M059J (cell line): ENCODE measurements at regions not wholly inside any gene's neighbourhood (a gene's known extent, or its start where the extent isn't known, plus 50 kb on each side); places are given as distances from the start of the nearest gene placed in this dataset.

ENCODE experiments used
- DNase-seq: peaks from one replicate; pipeline ENCODE4 v3.0.0-alpha.2; 2012; ENCODE audit warnings: low read depth

DNA sequence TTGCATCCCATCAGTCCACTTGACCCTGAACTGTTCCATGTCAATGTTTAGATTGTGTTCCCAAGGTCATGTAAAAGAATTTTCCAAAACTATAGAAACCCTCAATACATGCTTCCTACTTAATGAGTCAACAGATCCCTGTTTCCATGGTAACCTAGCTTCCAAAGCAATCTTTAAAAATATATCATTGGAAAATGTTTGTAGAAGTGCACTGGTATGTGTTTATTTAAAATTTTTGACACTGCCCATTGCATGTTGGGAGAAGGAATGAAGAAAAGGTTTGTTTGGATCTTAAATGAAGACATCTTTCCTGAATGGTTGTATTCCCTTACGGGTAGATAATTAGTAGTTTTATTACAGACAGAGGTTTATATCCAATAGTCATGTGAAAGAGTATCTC lies 345.3 kb downstream of the GABRG1 start:
- DNase-seq: no peak

DNA sequence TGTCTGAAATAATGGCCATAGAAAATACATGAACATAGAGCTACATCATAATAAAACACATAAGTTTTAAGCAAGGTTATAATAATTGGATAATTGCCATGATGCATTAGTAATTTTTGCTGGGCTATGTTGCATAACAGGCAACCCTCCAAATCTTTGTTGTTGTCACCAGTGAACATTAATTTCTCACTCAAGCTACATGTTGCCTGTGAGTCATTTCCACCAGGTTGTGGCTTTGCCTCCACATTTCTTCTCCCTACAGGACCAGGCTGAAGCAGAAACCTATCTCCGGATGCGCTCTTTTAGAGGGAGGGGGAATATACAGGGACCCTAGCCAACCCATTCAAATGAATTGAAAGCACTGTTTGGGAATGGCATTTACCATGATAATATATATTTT lies 347.7 kb downstream of the GABRG1 start:
- no peak for DNase-seq

DNA sequence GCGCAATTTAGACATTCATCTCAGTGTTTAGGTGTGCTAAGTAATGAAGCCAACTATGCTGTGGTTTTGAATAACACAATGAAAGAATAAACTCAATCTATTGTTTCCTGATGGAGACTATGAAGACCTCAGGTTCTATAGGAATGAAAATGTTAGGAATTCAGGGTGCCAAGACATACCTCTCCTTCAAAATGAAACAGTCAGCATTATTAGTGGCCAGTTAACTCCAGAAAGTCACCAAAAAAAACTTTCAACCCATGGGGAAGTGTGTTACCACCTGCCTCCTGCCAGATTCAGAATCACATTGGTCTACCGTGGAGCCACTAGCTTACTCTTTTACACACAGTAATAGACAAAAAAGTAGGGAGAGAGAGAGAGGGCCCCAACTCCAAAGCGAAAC lies 352.9 kb downstream of the GABRG1 start:
- no peak for DNase-seq

DNA sequence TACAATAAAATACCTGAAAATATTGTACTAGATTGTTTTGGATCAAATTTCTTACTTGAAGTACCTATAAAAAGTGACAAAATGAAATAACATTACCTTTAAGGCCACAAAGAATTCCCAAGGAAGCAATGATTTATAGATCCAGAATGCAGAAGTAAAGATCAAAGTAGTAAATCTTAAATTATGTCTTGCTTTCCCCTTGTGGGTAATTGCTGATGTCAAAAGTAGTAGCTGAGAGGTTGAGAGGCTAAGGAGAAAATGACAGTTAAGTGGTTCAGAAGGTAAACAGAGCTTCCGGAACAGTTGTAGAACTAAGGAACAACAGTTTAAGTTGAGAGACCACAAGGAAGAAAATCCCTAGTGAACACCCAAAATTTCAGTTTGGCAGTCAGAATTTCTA lies 358.3 kb downstream of the GABRG1 start:
- DNase-seq: no peak

DNA sequence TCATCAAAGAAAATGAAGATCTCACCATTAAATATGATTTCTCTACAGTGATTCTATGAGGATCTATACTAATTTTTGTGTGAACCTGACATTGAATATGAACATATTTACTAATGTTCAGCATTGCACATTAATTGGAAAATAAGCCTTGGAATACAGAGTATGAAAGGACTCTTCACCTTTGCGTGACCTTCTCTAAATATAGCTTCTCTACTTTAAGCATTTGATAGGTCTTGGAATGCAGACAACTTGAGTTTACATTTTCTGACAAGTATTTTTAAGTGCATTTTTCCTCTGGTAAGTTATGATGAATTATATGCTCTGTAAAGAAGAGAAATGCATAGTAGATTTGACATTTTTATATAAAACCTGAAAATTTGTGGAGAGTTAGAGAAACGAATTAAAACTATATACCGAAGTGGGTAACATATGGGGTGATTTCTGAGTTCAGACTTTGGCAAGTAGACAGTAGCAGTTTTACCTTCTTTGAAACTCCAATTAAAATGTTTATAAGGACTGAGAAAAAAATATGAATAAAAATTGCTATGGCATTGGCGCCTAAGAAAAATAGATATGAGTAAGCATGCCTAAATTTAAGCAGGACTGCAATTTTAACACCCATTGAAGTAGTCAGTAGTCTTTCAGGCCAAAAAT lies 371.9 kb downstream of the GABRG1 start:
- no peak for DNase-seq

DNA sequence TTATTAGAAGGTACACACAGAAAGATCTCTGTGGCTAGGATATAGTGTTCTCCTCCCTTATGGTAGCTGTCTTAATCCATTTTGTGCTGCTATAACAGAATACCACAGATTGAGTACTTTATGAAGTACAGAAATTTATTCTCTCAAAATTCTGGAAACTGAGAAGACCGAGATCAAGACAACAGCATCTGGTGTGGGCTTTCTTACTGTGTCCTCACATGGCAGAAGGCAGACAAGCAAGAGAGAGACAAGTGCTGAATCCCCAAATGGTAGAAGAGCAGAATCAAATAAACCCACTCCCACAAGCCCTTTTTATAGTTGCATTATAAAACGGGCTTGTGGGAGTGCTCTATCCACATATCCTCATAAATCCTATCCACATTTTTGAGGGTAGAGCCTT lies 373.1 kb downstream of the GABRG1 start:
- DNase-seq: no peak

DNA sequence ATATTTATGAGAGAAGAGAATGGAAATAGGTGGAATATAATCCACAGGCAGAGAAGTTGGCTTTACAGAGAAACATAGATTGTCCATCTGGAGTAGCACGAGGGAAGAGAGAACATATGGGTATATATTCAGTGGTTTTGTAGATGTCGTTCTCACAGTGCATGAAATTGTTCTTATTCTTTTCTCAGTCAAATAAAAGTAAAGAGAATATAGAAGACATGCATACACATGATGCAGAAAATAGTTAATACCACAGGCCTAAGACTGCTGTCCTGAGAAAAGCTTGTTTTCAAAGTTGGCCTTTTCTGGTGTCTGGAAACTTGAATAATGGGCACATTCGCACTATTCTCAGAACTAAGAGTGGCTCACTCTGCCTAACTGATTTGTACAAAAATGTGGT lies 378.1 kb downstream of the GABRG1 start:
- no peak for DNase-seq

DNA sequence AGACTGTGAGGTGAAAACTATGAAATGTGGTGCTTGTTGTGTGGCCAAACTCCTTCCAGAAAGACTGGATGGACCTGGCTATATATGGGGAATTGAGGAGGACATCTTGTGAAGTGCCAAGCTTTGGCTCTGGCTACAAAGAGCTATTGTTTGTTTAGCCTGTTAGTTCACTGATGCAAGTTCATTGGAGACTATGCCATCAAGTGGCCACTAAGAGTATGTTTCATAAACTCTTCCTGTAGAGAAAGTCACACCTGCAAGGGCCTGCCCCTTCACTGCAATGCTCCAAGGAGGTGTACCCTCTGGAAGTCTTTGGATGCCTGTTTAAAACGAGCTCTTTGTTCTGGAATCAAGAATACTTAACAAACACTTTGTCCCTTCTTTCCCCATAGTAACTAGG lies 382.0 kb downstream of the GABRG1 start:
- no peak for DNase-seq

DNA sequence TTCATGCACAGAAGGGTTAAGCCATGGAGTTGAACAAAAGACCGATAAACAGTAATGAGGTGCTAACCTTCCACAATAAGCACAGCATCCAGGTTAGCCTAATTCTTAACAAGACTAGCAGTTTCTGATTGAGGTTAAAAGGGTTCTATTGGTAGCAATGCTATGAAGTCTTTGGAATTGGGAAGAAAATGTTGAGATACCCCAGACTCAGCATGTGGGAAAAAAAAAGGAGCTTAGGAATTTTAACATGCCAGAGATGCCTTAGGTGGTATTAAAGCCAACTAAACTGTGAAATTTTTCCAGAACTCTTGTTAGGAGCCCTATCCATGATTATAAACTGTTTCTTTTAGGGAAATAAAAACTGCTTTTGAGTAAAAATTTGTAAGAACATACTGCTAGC lies 391.7 kb downstream of the GABRG1 start:
- DNase-seq: no peak

DNA sequence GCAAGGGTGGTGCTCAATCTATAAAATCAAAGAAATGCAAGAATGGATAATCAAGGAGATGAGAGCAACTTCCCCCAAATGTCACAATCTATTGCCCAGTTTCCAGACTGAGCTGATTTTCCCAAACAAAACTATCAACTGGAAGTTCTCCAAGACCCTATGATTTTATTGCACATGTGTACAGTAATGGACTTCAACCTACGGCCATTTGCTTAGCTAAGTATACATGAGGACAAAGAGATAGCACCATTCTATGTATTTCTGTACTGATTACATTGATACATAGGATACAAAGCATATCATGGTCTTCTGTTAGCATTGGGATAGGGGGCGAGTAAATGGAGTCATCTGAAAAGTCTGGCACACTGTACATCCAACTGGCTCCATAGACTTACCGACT lies 407.8 kb downstream of the GABRG1 start:
- no peak for DNase-seq

DNA sequence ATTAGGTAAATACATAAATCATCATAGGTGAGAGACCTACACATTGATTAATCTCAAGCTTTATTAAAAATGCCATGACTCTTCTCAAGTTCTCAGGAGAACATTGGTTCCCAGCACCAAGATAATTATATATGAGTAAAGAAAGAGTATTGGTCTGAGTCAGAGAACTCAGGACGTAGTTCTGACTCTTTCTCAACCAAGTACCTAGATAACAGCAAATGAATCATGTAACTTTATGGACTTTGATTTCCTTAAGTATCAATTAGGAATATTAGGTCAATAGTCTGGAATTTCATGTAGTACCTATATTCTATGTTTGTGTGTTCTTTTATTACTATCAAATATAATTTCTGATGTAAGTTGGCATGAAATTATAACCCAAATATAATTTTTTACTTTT lies 409.9 kb downstream of the GABRG1 start:
- no peak for DNase-seq

DNA sequence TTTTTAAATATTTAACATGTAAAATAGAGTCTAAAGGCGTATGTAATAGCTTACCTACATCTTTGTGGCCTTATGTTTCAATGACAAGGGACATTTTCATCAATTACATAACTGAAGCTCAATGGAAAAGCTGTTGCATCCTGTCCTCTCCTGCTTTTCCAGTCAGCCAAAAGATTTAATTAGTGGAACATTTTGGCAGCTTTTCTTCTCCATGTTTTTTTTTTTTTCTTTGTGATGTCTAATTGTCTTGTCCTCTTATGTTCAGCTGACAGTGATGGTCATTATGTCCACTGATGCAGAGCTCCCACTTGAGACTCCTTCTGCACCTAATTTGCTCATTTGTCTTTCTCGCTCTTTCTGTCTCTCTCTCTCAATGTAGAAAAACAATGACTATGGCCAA lies 422.2 kb downstream of the GABRG1 start:
- no peak for DNase-seq

DNA sequence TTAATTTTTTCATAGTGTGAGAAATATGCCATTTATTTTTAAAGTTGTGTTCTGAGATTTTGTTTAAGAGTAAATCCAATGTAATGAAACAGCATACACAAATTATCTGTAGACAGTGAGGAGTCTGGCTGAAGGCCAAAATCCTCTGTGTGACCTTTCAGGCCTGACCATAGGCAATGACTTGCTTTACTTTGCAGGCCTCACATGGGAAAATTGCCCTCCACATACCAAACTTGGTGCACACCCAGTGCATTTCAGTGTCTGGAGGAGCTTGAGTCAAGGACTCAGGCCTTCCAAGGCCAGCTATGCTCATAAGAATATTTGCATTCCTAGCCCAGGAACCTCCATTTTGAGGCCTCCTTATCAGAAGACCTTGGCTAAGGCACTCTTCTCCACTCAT lies 430.1 kb downstream of the GABRG1 start:
- no peak for DNase-seq

DNA sequence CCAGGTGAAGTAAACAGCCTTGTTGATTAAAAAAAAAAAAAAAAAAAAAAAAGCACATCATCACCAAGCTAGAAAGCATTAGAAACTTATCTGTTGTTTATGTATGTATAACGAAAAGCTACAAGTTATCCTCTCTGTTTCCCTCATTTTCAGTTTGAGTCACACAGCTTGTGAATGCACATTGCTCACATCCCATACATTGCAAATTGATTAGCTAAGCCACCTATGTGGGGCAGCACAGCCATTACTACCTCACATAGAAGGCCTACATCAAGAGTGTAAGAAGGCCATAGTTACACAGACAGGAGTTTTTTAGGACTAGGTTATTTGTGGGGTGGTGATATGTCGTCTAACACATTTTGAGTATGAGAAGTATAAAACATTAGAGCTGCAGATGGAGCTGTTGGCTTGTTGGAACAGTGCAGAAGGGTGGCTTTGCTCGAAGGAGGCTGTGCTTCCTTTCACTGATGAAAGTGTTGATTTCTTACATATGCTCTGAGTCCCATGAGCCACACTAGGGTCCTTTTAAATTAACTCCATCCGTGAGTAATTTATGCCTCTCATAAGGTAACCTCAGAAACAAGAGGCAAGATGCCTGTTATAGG lies 431.6 kb downstream of the GABRG1 start:
- DNase-seq: no peak

DNA sequence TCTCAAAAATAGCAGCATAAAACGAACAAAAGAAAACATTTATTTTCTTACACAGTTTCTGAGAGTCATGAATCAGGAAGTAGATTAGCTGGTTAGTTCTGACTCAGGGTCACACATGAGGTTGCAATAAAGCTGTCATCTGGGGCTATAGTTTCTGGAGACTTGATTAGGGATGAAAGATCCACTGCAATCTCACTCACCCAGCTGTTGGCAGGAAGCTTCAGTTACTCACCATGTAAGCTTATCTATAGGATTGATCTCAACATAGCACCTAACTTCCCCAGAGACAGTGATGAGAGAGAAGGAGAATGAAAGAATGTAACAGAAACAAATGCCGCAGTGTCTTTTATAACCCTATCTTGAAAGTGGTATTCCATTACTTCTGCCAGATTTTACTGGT lies 435.5 kb downstream of the GABRG1 start:
- no peak for DNase-seq

DNA sequence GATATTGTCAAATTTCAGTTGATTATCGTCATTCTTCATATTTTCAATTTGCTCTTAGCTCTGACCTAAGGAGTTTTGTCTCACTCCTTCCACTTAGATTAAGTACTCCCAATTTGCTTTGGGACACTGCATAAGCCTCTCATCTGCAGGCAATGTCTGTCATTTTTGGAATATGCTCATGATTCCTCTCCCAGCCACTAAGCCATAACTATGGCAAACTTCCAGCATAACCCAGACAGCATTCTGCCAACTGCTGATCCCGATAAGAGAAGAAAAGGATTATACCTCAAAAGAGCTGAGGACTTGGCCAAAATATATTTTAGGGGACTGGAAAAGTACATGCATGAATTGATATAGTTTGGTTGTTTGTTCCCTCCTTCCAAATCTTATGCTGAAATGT lies 444.4 kb downstream of the GABRG1 start:
- DNase-seq: no peak

DNA sequence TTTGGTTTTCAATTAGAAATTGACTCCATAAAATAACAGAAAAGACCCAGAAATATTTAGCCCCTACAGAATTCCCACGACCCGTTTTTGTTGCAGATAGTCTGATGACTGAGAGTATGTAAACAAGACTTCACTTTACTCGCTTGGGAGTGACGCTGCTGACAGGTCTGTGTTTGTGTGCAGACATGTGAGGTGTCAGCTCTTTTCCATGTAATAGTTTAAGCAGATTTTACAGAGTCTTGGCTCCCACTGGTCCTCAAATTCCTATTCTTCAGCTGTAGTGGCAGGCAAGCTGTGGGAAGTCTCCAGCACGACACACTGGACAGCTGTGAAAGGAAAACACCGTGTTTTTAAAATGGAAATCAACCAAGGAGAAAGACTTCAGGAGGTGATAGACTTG lies 455.7 kb downstream of the GABRG1 start:
- DNase-seq: no peak

DNA sequence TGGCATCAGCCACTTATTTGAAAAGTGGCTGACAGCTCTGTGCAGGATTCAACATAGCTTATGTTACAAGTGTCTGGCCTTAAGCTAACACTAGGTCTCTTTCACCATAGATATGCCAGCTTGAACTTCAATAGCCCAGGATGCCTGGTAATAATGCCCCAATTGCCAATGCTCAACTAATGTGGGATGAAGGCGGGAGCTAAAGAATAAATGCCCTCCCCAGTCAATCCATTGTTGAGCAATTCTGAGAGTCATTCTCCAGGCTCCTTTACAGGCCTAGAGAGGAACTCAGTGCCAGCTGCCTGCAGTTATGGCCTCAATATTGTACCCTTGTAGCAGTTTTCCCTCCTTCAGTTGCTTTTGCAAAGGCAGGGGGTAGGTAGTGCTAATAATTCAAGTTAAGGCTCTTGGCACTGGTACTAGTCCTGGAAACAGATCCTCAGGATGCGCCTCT lies 460.2 kb downstream of the GABRG1 start:
- no peak for DNase-seq

DNA sequence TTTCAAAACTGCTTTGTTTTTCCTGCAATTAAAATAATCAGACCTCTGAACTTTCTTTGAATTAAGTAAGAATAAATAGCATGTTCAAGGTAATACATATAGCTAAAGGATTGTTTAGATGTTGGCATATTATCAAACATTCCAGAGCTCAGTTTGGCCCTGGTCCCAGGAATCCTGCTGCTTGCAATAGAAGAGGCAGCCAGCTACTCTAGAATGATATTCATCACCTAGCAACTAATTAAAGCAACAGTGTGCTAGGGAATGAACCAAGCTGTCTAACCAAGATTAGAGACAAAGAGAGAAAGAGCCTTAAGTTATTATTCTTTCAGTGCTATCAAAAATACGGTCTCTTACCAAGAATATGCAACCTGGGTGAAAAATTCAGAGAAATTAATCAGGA lies 460.9 kb downstream of the GABRG1 start:
- DNase-seq: peak; percentile 9

DNA sequence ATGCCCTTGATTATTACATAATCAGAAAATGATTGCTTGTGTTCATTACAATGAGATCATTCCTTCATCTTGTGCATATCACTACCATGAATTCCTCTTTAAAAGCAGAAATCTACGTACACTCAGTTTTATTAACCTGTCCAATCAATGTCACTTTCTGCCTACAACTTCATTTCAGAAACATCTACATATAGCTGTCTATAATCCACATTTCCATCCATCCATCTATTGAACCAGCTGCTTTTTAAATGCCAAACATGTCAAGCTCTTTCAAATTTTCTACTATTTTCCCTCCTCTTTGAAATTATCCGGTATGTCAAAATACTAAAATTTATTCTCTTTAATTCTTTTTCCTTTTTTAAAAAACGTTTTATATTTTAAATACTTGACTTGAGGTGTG lies 462.0 kb downstream of the GABRG1 start:
- DNase-seq: no peak

DNA sequence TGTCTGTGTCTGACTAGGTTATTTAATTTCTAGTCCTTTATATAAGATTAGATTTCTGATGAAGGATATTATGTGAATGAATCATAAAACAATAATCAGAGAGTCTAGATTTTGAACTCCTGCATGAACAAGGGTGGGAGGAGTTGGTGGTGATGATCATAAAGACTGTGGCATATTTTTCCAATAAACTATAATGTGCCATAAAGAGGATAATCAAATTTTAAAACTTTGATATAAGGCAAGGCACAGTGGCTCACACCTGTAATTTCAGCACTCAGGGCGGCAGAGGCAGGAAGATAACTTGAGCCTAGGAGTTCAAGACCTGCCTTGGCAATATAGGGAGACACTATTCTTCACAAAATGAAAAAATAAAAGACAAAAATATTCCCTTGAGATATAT lies 473.3 kb downstream of the GABRG1 start:
- DNase-seq: no peak

DNA sequence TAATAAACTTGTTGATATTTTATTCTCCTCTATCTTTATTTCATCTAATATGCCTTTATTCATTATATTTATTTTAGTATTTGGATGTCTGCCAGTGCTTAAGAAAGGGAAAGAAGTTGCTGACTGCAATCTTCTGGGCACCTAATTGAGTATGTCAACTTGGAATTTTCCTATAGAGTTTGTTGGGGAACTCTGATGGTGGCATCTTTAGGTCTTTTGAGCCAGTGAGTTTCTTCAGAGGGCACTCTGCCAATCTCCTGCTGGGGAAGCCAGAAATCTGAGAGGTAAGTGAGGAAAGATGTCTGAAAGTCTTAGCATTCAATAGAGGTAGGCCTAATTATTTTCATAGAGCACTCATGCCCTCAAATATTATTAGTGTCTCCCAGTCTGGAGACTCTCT lies 475.0 kb downstream of the GABRG1 start:
- no peak for DNase-seq

DNA sequence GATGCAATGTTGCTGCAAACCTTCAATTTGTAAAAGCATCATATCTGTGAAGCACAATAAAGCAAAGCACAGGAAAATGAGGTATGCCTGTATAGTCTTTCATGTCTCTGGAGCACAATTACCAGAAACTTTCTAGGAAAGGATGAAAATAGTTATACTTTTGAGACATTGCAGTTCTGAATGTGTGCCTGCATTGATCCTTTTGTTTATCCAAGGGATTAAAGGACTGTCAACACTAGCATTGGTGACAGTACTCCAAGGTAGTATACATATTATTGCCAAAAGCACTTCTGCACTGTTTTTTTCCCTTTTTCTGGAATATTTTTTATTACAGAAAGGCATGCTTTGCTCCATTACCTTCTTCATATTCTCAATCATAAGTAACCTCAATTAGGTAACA lies 476.0 kb downstream of the GABRG1 start:
- DNase-seq: no peak
